ENCODE measurements at regions not wholly inside any gene's neighbourhood (a gene's known extent, or its start where the extent isn't known, plus 50 kb on each side); places are given as distances from the start of the nearest gene placed in this dataset.
"Not testable (repeated sequence)": the region's sequence is repeated elsewhere in the genome, so short reads cannot be mapped to it uniquely, and the experiment has no call there.

DNA sequence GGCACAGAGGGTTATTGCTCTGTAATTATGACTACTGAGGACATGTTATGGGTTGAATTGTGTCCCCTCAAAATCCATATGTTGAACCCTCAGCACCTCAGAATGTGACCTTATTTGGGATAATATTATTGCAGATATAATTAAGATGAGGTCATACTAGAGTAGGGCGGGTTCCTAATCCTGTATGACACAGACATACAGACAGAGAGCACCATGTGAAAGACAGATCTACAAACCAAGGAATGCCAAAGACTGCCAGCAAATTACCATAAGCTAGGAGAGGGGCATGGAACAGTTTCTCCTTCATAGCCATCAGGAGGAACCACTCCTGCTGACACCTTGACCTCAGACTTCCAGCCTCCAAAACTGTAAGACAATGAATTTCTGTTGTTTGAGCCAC is 115.2 kb upstream of the OTUD4 start:
- DNase-seq (ENCODE audit: low read depth): no peak

DNA sequence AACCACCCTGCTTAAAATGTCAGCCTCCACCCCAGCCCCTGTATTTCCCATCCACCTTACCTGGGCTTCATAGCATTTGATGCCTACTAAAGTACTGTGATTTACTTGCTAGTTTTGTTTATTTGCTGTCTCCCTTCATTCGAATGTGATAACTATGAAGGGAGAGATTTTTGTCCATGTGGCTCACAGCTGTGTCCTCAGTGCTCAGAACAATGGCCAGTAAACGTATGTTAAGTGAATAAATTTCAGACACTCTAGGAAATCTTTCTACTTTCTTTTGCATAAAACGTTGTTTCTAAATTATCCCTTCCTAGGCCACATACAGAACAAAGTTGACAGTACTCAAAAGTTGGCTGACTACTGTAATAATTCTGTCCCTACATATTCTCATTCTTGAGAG is 114.7 kb upstream of the OTUD4 start:
- no peak for DNase-seq (ENCODE audit: low read depth)

DNA sequence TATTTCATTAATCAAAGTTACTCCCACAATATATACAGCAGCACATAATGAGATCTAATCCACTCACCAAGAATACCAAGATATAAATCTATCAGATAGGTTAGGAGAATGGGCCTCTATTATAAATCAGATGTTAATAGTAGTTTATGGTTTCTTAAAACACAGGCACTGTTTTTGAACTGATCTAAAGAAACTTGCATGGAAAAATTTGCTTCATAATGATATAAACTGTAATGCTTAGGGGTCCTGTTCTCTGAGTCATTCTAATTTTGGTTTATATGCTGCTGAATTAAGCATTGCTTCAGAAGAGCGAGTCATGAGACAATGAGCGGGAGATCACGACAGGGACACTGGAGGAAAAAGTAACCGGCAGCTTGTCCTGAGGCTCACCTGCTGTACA is 113.3 kb upstream of the OTUD4 start:
- DNase-seq (ENCODE audit: low read depth): no peak

DNA sequence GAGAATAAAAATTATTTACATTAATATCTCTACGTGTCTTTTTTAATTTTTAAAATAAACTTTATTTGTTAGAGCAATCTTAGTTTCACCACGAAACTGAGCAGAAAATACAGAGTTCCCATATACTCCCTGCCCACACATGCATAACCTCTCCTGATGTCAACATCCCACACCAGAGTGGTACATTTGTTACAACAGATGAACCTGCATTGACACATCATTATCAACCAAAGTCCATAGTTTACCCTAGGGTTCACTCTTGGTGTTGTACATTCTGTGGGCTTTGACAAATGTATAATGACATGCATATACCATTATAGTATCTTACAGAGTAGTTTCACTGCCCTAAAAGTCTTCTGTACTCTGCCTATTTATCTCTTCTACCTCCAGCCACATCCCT is 110.6 kb upstream of the OTUD4 start:
- no peak for DNase-seq (ENCODE audit: low read depth)

DNA sequence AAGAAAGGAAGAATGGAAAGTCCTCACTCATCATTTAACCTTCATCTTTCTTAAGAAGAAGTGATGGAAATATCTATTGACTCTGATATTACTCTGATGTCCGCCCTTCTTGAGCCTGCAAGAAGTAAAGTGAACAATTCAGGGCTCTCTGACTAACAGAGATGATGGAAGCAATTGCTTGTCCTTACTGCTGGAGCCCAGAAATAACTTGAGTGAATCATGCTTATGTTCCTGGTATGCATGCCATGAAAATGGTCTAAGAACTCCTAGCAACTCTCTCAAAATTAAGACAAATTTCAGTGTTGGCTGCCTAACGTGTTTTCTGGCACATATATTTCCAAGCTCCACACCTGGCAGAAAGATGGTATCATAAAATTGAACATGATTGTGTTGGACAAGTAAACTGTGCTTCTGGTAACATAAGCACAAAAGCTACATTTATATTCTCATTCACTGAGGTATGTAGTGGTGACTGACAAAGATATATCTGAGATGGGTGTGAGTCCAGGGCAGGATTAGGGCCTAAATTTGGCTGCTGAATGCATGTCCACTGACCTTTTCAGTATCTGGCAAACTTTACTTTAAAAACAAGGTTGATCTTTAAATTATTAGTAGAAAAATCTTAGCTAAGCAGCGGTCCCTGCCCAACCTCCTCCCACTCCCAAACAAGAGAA is 109.2 kb upstream of the OTUD4 start:
- DNase-seq (ENCODE audit: low read depth): no peak

DNA sequence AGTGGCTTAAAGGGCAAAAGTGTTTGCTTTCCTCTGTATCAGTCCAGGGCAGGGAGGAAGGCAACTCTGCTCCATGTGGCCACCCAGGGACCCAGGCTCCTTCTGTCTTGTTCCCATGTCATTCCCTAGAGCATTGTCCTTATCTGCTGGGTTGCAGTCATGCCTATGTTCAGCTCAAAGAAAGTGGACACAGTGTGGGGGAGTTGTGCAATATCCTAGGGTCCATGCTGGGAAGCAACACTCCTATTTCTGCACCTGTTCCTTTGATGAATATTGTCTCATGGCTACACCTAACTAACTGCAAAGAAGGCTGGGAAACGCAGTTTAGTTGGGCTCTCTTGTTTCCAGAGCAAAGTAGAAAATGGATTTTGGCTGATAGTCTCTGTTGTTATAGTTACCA is 107.0 kb upstream of the OTUD4 start:
- DNase-seq (ENCODE audit: low read depth): no peak

DNA sequence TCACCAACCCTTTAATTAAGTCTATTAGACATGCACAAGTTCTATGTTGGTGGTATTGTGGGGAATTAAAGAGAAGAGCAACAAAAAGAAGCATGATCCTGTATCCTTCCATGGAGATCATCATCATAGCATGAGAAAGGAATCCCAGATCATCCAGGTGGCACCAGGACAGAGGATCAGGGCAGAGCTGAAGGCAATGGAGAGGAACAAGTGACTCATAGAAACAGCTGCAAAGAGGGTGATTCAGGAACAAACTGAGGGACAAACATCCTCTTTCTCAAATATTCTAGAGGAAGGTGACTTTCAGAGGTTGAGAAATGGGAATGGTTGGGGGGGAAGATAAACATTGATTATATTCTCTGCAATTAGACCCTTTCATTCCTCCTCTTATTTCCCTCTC is 105.5 kb upstream of the OTUD4 start:
- DNase-seq (ENCODE audit: low read depth): no peak

DNA sequence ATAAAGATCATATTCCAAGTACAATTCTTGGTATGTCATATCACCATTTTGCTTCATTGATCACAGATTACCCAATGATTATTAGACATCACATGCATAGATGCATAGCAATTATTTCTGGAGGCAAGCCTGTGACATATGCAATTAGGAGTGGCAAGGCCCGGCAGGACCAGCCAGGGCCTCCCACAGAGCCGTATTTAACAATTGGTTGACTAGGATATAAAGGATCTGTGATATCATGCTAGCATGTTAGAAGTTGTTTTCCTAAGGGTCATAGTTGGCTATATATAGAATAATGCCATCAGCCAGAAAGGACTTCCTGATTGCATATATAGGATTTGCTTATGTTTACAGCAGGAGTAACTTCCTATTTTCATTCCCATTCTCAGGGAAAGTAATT is 103.5 kb upstream of the OTUD4 start:
- DNase-seq (ENCODE audit: low read depth): no peak

DNA sequence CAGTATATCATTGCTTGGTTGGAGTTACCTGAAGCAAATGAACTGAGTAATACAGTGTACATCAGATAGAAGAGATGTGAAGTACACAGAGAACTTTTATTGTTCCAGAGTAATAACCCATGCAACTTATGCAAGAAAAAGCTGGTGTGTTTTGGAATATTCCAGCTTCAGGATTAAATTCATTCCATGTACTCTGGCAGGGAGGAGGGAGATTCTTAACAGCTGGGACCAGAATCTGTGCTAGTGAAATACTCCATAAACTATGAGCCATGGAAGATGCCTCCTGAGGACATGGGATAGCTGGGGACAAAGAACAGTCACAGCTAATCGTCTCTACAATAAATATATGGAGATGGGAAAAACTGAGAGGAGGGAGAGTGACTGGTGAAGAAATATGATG is 101.6 kb upstream of the OTUD4 start:
- no peak for DNase-seq (ENCODE audit: low read depth)

DNA sequence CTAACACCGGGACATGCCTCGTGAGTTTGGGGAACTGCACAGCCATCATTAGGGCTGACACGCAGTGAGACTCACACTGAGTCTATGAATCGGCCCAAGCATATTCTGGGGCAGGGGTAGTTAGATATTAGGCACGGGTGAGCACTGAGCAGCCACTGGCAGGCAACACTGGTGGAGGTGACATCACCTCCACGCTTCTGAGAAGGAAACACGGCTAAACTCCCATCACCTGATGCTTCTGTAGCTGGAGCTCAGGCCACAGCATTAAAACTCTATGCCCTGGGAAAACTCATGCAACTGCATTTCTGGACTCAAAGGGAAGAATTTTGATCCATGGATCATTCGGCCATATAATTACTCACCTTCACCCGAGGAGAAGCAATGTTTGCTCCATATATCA is 100.8 kb upstream of the OTUD4 start:
- DNase-seq (ENCODE audit: low read depth): no peak

DNA sequence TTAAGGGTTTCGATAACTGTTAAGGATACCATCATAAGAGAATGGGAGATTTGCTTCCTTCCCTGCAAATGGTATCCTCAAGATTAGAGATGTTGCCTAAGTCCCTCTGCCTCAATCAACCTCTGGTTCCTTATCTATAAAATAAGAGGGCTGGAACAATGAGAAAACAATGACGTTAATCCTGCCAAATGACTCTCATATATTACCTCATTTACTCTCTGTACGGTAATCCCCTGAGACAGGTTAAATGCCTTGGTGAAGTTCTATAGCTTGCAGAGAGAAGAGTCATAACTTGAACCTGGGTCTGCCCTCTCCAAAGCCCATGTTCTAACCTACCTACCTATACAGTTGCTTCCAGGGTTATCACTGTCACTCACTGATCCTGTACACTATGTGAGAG is 100.2 kb upstream of the OTUD4 start:
- DNase-seq (ENCODE audit: low read depth): no peak

DNA sequence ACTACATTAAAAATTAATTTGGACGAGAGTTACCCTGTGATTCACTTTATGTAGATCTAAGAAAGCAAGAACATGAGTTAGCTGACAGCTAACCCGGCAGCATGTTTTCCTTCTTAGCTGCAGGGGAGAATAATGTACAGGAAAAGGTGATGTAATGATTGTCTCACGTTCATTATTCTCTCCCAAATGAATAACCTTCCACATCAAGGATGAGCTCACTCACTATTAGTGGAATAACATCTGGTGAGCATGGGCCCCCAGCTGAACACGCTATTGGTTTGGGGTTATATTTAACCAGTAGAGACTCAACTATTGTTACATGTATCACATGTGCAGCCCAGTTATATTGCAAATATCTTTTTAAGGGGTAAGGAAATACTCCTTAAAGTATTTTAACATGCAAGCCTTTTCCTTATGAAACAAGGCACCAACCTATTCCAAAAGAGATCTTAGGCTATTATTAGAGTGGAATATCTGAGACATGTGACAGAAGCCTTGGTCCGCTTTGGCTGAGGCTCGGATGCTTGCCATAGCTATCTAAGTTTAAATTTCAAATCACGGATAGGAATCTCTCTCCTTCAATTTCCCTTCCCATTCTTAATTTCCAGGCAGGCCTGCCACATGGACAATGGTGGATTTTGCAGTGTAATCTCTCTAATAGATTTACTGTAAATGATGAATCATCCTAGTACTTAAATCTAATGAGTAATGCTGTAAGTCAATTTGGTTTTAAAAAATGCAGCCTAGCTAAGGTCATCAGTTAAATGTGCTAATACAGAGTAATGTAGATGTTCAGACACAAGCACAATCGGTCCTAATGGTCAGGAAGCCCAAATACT is 99.0 kb upstream of the OTUD4 start:
- no peak for DNase-seq (ENCODE audit: low read depth)

DNA sequence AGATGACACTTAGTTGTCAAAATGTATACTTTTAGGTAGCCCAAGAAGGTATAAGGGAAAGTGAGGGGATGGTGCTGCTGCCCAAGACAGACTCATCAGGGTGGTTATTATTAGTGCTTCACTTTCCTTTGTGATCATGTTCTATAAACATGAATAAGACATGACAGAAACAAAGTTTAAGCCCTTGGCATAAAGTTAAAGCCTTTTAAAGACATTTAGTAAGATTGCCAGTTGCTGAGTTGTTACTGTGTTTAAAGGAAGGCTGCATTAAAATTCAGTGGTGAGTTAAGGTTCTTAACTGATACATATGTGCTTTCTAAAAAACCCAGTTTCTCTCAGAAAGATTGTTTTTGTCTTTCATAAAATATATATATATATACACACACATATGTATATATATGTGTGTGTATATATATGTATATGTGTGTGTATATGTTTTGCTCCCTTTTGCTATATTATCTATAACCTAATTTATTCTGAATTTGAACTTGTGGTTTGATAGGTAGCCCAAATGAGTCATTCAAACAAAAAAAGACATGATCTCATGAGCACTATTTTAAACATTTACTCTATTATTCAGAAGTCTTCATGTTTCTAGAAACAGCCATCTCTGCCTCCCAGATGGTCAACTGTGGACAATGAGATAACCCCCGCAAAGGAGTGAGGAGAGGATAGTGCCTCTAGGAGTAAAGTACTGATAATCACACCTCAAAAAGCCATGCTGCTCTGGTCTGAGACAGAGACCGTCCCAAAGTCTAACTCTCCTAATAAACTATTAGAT is 98.1 kb upstream of the OTUD4 start:
- no peak for DNase-seq (ENCODE audit: low read depth)

DNA sequence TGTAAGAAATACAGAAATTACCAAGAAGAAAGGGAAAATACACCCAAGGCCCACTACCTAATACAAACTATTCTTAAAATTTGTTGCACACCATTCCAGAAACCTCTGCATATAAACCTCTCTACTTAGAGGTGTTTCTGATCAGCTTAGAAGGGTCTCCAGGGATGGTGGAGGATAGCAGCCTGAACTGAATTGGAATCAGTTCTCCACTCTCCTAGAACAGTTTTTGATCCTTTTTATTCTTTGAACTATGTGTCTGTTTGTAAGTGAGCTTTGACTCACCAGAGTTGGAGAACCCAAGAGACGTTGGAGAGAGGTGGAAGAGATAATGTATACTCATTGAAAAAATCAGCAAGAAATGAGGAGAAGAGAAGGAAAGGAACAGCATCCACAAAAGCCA is 96.6 kb upstream of the OTUD4 start:
- no peak for DNase-seq (ENCODE audit: low read depth)

DNA sequence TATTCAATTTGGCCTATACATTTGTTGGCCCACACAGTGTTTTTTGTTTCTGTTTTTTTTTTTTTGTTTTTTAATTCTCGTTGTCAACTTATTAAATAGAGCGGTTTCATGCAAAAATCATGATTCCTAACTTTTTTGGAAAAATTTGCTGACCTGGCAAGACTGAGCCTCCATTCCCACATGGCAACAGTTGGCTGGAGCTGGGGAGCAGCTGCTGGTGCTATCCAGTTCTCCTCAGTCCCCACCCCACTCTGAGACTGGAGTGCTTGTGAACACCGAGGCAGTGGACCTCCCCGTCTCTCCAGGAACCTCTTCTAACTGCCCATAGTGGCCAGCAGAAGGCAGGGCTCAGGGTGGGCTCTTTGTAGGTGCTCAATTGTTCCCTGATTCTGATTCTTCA is 95.7 kb upstream of the OTUD4 start:
- DNase-seq (ENCODE audit: low read depth): no peak

DNA sequence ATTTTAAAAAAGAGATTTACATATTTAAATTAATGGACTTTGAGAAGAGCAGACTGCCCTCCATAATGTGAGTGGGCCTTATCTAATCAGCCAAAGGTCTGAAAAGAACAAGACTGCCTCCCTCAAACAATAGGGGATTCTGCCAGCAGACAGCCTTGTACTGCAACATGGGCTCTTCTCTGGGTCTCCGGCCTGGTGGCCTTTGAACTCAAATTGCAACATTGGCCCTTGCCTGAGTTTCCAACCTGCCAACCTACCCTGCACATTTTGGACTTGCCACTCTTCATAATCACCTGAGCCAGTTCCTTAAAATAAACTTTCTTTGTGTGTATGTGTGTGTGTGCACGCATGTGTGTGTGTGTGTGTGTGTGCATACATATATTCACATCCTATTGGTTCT is 90.8 kb upstream of the OTUD4 start:
- DNase-seq (ENCODE audit: low read depth): no peak

DNA sequence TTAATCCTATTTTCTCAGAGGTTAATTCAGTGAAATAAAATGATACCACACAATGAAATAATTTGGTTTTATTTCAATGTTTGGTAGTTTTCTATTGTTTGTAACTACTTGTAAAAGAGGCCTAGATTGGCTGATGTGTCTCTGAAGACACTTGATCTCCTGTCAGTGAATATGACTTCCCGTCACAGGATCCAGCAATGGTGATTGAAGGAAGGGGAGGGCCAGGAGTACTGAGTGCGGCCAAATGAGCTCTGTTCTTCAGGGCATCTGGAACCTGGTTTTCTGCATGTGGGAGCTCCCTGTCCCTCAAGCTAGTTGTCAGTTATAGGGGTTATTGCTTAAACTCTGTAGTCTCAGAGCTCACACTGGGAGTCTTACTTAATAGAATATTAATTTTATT is 86.5 kb upstream of the OTUD4 start:
- no peak for DNase-seq (ENCODE audit: low read depth)

DNA sequence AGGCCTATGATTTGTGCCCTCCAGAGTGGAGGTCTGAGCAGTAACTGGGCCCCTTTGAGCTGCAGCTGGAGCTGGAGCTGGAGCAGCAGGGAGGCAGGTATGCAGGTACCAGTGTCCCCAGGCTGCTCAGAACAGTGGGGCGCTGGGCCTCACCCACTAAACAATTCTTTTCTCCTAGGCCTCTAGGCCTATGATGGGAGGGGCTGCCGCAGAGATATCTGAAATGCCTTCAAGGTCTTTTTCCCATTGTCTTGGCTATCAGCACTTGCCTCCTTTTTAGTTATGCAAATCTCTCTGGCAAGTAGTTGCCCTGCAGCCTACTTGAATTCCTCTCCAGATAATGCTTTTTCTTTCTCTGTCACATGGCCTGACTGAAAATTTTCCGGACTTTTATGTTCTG is 79.7 kb upstream of the OTUD4 start:
- no peak for DNase-seq (ENCODE audit: low read depth)

DNA sequence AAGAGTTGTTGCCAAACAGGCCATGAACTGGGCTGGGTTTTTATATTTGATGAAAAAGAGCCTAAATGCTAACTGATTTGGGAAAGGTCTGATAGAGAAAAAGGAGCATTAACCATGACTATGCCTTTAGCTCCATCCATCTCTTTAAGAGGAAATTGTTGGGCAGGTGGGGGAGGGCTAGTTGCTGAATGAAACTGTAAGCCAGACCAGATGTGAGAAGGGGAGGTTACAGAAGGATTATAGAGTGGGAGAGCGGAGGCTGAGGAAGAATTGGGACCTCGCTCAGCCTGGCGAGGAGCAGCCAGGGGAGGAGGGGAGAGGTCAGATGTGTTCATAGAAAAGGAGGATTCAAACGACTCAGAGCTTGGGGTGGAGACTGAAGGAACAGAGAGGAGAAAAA is 74.9 kb upstream of the OTUD4 start:
- DNase-seq (ENCODE audit: low read depth): not testable (repeated sequence)

DNA sequence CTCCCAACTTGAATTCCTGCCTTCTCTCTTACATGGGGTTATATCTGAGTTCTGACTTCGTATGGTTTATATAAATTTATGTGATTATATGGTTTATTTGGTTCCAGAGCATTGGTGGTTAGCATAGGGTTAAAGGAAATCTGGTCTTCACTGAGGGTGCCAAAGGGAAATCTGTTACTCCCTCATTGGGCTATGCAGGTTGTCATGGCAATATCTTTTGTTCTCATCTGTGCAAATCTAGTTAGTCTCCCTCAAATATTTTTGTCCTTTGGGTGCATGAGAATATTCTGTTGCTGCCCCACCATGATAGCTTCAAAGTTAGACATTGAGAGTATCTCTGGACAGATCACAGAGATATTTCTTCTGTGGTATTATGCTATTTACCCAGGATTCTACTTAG is 71.8 kb upstream of the OTUD4 start:
- no peak for DNase-seq (ENCODE audit: low read depth)

DNA sequence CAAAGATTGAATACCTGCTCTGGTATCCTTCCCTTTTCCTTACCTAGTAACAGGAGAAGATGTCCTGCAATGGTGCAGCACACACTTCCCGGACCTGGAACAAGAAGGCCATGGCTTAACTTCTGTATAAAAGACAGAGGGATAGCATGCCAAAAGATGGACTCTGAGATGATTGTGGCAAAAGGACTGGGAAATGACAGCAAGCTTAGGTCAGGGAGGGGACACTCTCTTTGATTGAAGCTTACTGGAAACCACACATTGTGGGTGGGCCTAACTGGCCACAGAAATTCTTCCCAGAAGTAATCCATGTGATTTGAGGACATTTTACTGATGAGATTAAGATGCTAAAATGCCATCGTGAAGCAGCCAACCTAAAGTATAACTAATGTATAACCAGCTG is 71.0 kb upstream of the OTUD4 start:
- DNase-seq (ENCODE audit: low read depth): no peak

DNA sequence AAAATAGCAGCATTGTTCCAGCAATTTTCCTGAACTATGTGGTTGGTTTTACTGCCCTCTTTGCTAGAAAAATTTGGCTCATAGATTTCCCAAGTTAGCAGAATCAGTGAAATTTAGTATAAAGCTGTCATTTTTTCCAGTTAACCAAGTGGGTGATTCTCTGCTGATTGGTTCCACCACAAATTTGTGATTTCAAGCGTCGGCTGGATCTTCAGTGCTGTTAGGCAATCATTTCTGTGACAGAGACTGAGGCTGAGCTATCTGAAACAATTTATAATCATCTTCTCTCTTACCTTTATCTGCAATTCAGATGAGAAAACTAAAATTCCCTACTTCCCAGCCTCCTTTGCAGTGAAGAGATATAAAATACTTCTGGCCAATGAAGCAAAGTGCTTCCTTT is 68.6 kb upstream of the OTUD4 start:
- DNase-seq (ENCODE audit: low read depth): no peak

DNA sequence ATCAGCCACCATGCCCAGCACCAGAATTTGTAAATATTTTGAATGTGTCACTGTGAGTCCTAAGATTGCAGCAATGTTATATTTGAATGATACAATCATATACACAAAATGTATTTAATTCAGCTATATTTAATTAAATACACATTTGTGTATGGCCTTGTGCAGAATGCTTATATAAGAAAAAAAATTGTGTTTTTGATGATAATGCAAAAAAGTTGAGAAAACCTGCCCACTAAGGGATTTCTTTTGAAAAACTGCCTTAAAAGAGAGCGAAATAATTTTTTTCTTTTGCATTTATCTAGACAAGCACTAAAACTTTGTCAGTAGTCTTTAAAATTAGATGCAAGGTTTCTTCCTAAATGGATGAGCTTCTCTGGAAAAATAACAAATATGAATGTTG is 68.1 kb upstream of the OTUD4 start:
- DNase-seq (ENCODE audit: low read depth): no peak
